ENCODE measurements at regions not wholly inside any gene's neighbourhood (a gene's known extent, or its start where the extent isn't known, plus 50 kb on each side); places are given as distances from the start of the nearest gene placed in this dataset.

GRCh38 chr13:81350056-81350455 is 1009.1 kb upstream of the SPRY2 start:
- TF ChIP-seq CTCF (IDR thresholded peaks at IDR 0.05): no peak
- TF ChIP-seq POLR2A (IDR thresholded peaks at IDR 0.05): no peak
- no peak for TF ChIP-seq POLR2AphosphoS5 (IDR thresholded peaks at IDR 0.05)
